ENCODE measurements at regions not wholly inside any gene's neighbourhood (a gene's known extent, or its start where the extent isn't known, plus 50 kb on each side); places are given as distances from the start of the nearest gene placed in this dataset.

- no peak for DNase-seq
These were observed 56.9 kb downstream of the SLITRK6 start for GRCh38 chr13:85742355-85742754.

- no peak for DNase-seq
These were observed 58.2 kb downstream of the SLITRK6 start for GRCh38 chr13:85741017-85741416.

GRCh38 chr13:85738696-85739320, 60.4 kb downstream of the SLITRK6 start:
- peak; percentile 29 for DNase-seq

DNA sequence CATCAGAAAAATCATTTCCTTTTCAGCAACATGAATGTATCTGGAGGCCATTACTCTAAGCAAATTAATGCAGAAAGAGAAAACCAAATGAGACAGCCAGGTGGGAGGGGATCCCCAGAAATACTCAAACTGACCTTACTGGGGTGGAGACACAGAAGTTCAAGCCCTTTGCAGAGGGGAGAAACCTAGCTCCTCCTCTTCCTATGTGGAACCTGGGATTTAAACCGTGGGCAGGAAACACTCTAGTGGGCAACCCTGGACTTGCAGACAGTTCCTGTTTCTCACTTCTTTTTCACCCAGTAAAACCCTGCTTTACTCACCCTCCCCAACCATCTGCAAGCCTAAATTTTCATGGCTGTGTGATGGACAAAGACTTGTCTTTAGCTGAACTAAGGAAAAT, 61.3 kb downstream of the SLITRK6 start:
- DNase-seq = no peak

DNA sequence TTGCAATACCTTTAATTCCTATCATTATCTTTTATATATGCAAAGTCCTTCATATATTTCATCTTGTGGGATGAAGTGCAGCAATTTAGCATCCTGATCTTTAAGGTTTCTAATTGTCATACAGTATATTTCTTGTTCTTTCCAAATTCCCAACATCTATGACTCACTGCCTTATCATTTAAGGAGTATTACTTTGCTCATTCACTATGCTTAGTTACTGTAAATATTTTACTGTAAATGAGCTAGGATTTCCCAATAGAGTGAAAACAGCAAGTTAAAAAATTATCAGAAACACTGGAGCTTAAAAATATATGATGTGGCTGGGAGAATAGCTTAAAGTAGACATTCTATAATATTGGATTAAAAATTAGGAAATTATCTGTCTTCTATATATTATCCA, 69.9 kb downstream of the SLITRK6 start:
- DNase-seq = peak; percentile 69

DNA sequence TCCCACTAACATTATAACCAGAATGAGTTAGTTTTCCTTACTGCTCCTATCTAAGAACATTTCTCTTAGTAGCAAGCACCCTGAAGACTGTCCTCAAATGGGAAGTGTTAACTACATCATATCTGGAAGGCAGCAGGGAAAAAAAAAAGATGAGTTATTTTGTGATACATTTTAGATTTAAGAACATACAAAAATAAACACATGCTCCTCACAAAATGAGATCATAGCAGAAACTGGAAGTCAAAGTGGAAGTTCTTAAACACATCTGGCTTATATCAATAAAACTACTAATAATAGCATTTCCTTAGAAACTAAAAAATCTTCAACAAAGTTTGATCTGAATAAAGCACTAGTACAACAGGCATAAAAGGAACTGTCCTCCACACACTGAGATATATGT, 70.4 kb downstream of the SLITRK6 start:
- DNase-seq = no peak

GRCh38 chr13:85725433-85725832, 73.8 kb downstream of the SLITRK6 start:
- no peak for DNase-seq

GRCh38 chr13:85724546-85725432, 74.4 kb downstream of the SLITRK6 start:
- DNase-seq = no peak

DNA sequence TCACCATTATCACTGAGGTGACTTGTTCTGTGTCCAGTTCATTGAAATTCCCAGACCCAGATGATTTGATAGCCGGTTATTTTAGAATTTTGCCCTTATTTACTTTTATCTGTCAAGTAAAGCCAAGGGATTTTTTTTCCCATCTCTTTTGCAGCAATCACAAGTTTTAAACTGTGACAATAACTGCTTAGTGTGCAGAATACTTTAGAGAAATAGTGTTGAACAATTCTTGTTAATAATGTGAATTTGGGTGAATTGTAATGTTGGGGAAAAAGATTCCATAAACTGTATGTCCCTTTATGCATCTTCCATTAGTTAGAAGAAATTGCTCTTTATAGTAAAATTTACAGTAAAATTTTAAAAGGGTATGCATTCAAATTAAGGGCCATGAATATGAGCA, 79.5 kb downstream of the SLITRK6 start:
- DNase-seq = no peak

GRCh38 chr13:85717921-85718320, 81.3 kb downstream of the SLITRK6 start:
- DNase-seq = no peak

- no peak for DNase-seq
These were observed 88.7 kb downstream of the SLITRK6 start for GRCh38 chr13:85710545-85710944.

DNA sequence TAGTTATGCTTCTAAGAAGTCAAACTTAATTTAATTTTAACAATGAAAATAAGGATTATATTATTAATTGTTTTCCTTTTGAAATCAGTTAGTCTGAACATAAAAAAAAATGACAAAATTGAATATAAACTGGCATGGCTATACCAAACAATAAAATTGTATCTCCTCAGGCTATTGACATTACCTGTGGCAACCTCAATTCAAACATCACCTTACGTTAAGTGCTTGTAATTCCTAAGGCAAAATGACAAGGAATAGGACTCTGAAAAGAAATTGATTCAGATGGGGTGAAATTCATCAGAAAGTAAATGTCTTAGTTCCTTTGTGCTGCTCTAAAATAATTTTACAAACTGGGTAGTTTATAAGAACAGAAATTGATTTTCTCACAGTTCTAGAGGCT, 89.5 kb downstream of the SLITRK6 start:
- DNase-seq = no peak

DNA sequence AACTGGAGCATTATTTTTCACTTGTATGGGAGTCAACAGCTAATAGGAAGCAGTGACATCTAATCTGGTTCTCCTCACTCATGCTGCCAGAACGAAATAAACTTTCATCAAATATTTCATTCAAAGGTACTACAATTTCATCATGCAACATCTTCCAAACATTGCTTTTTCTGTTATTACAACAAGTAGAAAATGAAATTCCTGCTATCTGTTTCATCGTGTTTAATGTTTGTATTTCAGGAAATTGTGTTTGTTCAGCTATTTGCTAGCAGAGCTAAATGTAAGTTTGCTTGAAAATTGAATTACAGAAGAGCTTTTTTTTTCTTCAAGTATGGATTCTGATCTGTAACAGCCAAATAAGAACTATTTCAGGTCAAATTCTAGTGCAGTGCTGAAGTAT, 90.1 kb downstream of the SLITRK6 start:
- no peak for DNase-seq

DNA sequence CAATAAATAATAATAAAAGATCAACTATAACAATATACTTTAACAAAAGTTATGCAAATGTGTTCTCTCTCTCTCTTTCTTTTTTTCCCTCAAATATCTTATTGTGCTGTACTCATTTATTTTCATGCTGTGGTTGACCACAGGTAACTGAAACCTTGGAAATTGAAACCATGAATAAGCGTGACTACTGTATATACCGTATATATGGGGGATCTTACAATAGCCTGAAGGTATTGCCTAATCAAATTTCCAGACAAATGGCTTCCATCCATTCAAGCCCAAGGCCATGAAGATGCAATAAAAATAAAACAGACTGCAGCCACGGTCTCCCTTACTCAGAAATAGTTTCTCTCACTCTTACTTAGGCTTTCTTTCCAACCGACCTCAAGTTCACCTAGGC, 98.3 kb downstream of the SLITRK6 start:
- DNase-seq = no peak

DNA sequence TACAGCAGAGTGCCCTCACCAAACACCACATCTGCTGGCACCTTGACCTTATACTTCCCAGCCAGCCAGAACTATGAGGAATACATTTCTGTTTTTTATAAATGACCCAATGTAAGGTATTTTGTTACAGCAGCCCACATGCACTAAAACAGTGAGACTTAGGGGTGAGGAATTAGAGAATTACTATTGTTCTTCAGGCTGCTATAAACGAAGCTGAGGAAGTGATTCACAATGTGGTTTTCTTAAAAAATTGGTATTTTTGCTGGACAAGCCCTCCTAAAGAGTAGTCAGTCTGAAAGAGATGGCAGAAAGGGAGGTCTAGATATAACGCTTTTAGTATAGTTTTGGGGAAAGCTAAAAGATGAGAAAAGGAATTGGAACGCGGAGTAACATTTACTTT, 101.0 kb downstream of the SLITRK6 start:
- DNase-seq = no peak

- no peak for DNase-seq
These were observed 104.2 kb downstream of the SLITRK6 start for GRCh38 chr13:85694992-85695391.

- no peak for DNase-seq
These were observed 105.2 kb downstream of the SLITRK6 start for GRCh38 chr13:85693889-85694511.

DNA sequence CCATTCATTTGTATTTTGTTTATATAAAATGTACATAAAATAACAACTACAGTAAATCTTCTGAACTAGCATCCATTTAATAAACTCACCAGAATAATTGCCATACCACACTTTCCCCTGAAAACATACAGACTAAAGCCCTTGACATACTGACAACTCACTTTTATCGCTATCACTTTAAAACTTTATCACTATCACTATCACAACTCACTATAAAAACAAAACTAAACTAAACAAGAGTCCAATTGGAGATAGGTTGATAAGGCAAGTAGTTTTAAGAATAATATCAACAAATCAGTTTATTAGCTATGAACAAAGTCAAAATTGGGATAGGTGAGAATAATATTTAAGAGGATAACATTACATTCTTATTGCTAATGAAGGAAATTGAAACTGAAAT, 108.9 kb downstream of the SLITRK6 start:
- DNase-seq = no peak

DNA sequence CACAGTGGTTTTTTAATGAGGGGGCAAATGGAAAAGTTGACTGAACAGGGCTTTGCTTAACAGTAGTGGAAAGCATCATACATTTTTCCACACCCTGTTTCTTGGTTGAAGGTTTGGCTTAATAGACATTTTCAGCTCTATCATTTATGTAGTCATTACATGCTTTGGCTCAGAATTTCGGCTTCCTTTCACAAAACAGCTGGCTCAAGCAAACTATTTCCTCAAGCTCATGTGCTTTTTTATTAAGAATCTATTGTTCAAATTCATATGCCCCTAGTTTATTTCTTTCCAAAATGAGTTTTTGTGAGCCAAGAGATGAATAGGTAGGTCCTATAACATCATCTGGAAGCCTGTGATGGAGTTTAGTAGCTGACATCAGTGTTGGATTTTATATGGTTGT, 113.8 kb downstream of the SLITRK6 start:
- no peak for DNase-seq

DNA sequence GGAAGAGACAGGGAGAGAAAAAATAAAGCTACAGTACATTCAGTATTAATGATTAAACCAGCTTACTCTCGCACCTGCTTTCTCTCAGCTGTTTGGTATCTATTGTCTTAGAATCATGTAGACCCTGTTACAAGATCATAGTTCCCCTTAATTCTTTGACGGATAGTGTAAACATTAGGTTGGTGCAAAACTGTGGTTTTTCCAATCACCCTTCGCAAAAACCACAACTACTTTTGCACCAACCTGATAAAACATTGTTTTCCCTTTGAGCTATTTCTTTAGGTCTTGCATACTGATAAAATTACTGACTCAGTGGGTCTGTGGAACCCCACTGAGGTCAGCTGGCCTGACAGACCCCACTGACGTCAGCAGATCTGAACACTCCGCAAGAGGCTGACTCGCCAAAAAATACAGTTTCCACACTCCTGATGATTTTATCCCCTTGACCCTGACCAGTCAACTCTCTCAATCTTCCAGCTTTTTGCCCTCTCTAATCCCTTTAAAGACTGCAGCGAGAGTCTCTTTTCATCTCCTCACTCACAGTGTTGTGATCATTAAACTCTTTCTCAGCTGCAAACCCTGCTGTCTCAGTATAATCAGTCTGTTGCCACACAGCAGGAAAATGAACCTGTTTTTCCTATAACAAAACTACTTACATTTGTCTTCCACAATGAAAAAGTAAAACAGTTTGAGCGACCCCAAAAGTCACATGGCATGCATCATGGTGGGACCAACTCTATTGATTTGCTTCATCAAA, 123.9 kb downstream of the SLITRK6 start:
- DNase-seq = no peak

DNA sequence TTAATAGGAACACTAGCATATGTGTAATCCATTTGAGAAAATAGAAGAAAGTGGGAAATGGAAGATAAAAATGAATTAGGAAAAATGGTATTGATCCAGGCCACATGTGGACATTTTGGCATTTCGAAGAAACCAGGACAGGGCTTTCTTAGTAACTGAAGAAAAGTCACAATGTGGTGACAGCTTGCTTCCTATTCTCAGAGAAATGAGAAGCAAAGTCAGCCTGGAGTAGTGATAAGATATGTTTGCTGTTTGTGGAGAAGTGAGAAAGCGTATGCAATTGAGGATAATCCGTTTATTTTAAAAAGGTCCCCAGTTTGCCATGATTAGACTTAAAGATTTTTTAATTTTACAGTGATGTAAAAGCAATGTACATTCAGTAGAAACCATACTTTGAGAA, 127.9 kb downstream of the SLITRK6 start:
- DNase-seq = no peak

DNA sequence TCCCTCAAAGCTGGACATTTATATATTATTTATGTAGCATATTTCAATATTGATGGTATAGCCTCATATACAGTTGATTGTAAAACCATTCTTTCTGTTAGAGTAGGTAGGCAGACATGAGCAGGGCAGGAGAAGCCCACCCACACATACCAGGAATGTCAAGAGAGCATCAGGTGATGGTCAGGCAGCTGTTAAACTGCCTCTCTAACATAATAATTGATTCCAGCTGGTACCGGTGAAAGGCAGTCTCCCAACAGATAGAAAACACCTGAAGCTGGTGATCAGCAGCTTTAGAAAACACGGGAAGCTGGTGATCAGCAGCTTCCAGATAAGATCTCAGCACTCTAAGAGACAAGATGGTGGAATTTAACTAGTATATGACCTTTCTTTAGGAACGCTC, 132.9 kb downstream of the SLITRK6 start:
- DNase-seq = no peak

DNA sequence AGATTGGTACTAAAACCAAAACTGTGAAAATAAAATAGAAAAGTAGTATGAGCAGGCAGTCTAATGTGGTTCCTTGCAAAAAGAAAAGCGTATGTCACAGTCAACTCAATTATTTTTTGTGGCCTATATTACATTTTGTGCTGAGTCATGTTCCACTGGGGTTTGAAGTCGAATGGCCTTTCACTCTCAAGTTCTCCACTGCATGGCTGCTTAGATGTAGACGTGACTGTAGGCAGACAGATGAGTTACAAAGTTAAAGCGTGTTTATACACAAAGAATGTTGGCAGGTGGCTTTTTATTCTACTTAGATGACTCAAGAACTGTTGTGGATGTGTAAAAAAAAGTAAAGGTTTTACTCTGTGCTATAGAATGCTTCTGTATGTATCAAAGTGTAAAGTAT, 133.9 kb downstream of the SLITRK6 start:
- DNase-seq = no peak

All from NCI-H226 (cell line).